Esophagus muscularis mucosa (tissue), 4 donors: ENCODE measurements at regions not wholly inside any gene's neighbourhood (a gene's known extent, or its start where the extent isn't known, plus 50 kb on each side); places are given as distances from the start of the nearest gene placed in this dataset.

Experiments used
- DNase-seq: peaks from one replicate; pipeline ENCODE4 v3.0.0-alpha.2; 2017; ENCODE audit errors: extremely low spot score
- H3K27ac ChIP-seq, 4 donors: fragments of 200-600 bp; sonication (generic); replicated peaks in 1 of 4; 1 replicate in 3 of 4; 2 replicates in 1 of 4; pipeline ENCODE4 v1.5.1; 2016 to 2019; ENCODE audit warnings: mild to moderate bottlenecking in 1 of 4
- H3K27me3 ChIP-seq, 4 donors: fragments of 200-600 bp; sonication (generic); one replicate each; pipeline versions ENCODE4 v1.5.1 to v1.6.0; 2016 to 2019
- H3K36me3 ChIP-seq, 4 donors: fragments of 200-600 bp; sonication (generic); one replicate each; pipeline ENCODE4 v1.5.1; 2016 to 2019
- H3K4me1 ChIP-seq, 4 donors: fragments of 200-600 bp; sonication (generic); one replicate each; pipeline ENCODE4 v1.5.1; 2016 to 2019
- H3K4me3 ChIP-seq, 4 donors: fragments of 200-600 bp; sonication (generic); 1 replicate in 2 of 4; 2 replicates in 2 of 4; pipeline ENCODE4 v1.5.1; 2016 to 2019; ENCODE audit warnings: mild to moderate bottlenecking in 4 of 4, moderate library complexity in 1 of 4
- H3K9me3 ChIP-seq, 4 donors: fragments of 200-600 bp; sonication (generic); 1 replicate in 3 of 4; 2 replicates in 1 of 4; pipeline ENCODE4 v1.5.1; 2016 to 2019
- EP300 ChIP-seq: sonication (generic); formaldehyde crosslinking; IDR thresholded peaks from one replicate; pipeline ENCODE4 v1.6.1; 2017; ENCODE audit warnings: antibody characterized with exemption
- POLR2A ChIP-seq: fragments of 450-650 bp; IDR thresholded peaks from one replicate; pipeline ENCODE4 v1.6.1; 2017; ENCODE audit warnings: antibody characterized with exemption, moderate library complexity, mild to moderate bottlenecking, low read depth
- POLR2AphosphoS5 ChIP-seq, 2 donors: sonication (generic); formaldehyde crosslinking; IDR thresholded peaks; one replicate each; pipeline ENCODE4 v1.6.1; 2017; ENCODE audit warnings: antibody characterized with exemption in 2 of 2
- WGBS: methylation state at CpG from one replicate; pipeline ENCODE4 v1.1.5; 2018; 5-methylcytosine and 5-hydroxymethylcytosine counted together
- intact Hi-C: fragments of 100-400 bp; cut with DNase I; formaldehyde crosslinking; loops from one replicate; pipeline ENCODE4 v1.15.1; 2023
- TF ChIP-seq, protein P1 (sequence below), 3 experiments: fragments of 200-600 bp in 2 of 3; fragments of 450-650 bp in 1 of 3; sonication (generic) in 2 of 3; IDR thresholded peaks; one replicate each; pipeline ENCODE4 v1.5.1; 2017 to 2019; ENCODE audit warnings: antibody characterized with exemption in 3 of 3, mild to moderate bottlenecking in 2 of 3, moderate library complexity in 1 of 3

DNA sequence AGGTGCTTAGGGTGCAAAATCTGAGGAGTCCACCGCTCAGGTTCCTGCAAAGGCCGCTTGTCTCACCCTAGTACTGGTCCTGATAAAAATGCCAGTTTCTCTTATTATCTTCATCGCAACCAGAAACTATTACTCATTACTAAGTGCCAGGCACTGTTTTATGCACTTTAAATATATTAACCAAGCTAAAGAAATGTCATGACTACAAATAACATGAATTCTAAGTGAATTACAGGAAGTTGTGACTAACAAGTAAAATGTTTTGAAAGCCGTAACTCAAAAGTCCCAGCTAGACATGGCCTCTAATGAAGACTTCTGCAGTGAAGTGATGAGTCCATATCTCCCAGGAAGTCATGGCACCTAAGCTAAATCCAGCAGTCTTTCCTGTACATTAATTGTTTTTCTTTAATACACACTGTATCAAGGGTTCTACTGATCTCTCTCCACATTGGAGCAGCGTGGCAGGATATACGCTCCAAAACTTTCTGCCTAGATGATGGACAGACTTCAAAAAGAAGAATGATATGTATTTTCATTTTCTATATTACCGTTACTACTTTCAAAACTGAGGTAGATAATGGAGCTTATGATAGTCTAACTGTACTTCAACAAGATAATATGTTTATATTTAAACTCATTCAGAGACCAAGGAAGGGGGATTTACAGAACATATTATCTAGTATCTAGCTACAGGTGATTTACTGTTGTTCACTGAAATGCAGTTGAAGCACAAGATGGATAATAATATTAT, 117.3 kb upstream of the ARID2 start:
- intact Hi-C loops, result no loop called here
- H3K36me3 ChIP-seq, result no peaks in the 10 kb centered on the region
- DNase-seq, result no peak
- TF ChIP-seq, protein P1, sequence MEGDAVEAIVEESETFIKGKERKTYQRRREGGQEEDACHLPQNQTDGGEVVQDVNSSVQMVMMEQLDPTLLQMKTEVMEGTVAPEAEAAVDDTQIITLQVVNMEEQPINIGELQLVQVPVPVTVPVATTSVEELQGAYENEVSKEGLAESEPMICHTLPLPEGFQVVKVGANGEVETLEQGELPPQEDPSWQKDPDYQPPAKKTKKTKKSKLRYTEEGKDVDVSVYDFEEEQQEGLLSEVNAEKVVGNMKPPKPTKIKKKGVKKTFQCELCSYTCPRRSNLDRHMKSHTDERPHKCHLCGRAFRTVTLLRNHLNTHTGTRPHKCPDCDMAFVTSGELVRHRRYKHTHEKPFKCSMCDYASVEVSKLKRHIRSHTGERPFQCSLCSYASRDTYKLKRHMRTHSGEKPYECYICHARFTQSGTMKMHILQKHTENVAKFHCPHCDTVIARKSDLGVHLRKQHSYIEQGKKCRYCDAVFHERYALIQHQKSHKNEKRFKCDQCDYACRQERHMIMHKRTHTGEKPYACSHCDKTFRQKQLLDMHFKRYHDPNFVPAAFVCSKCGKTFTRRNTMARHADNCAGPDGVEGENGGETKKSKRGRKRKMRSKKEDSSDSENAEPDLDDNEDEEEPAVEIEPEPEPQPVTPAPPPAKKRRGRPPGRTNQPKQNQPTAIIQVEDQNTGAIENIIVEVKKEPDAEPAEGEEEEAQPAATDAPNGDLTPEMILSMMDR (IDR thresholded peaks at IDR 0.05), result no peak
- no peak for TF ChIP-seq POLR2A
- TF ChIP-seq EP300, result no peak
- no peak for TF ChIP-seq POLR2AphosphoS5 (IDR thresholded peaks at IDR 0.05)
- H3K27ac ChIP-seq, result no peak overlapping the region
- 94% methylated on average over 7 of the region's 7 CpGs for WGBS
- H3K9me3 ChIP-seq, result no peaks in the 10 kb centered on the region
- H3K4me1 ChIP-seq, result peaks cover 0 to 7% (median 7%) of the 10 kb centered on the region in 4 donors
- H3K27me3 ChIP-seq, result no peaks in the 10 kb centered on the region
- H3K4me3 ChIP-seq, result no peak overlapping the region

GRCh38 chr12:45613296-45613695, 116.2 kb upstream of the ARID2 start:
- no peak for DNase-seq
- WGBS, result 90% methylated on average over 3 of the region's 3 CpGs
- no peaks in the 10 kb centered on the region for H3K36me3 ChIP-seq
- H3K4me3 ChIP-seq, result no peak overlapping the region
- peaks cover 0 to 7% (median 7%) of the 10 kb centered on the region in 4 donors for H3K4me1 ChIP-seq
- H3K9me3 ChIP-seq, result no peaks in the 10 kb centered on the region
- H3K27ac ChIP-seq, result no peak overlapping the region
- TF ChIP-seq EP300, result no peak
- no peak for TF ChIP-seq POLR2A
- TF ChIP-seq, protein P1 (IDR thresholded peaks at IDR 0.05), result no peak
- no peak for TF ChIP-seq POLR2AphosphoS5 (IDR thresholded peaks at IDR 0.05)
- no peaks in the 10 kb centered on the region for H3K27me3 ChIP-seq
- intact Hi-C loops, result no loop called here

DNA sequence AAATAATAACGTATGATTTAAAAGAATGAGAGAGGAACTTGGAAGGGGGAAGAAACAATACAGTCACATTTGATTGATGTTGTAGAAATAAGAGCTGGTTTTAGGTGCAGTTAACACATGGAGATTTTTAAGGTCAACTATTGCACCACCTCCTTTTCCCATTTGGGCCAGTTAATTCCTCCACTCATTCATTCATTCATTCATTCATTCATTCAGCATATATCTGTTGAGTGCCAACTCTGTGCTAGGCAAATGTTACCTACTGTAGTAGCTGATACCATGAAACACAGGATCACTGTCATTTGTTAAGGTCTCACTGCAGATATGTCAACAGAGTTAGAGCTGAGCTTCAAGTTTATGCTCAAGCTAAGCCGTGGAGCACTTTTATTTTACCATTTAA, 115.7 kb upstream of the ARID2 start:
- intact Hi-C loops, result no loop called here
- peaks cover 0 to 7% (median 7%) of the 10 kb centered on the region in 4 donors for H3K4me1 ChIP-seq
- no peaks in the 10 kb centered on the region for H3K9me3 ChIP-seq
- no peak for TF ChIP-seq POLR2AphosphoS5 (IDR thresholded peaks at IDR 0.05)
- no peak for TF ChIP-seq POLR2A
- no peak for TF ChIP-seq EP300
- TF ChIP-seq, protein P1 (IDR thresholded peaks at IDR 0.05), result no peak
- DNase-seq, result no peak
- H3K4me3 ChIP-seq, result no peak overlapping the region
- 69% methylated on average over 2 of the region's 2 CpGs for WGBS
- no peaks in the 10 kb centered on the region for H3K36me3 ChIP-seq
- H3K27me3 ChIP-seq, result no peaks in the 10 kb centered on the region
- no peak overlapping the region for H3K27ac ChIP-seq

GRCh38 chr12:45615268-45615667, 114.2 kb upstream of the ARID2 start:
- Histone ChIP-seq H3K36me3 (no peaks in the 10 kb centered on the region), H3K4me1 (peaks cover 0 to 7% (median 7%) of the 10 kb centered on the region in 4 donors), H3K4me3 (no peak overlapping the region), H3K27ac (no peak overlapping the region), H3K27me3 (no peaks in the 10 kb centered on the region), H3K9me3 (no peaks in the 10 kb centered on the region)
- 16% methylated on average over 1 of the region's 1 CpG for WGBS
- DNase-seq, result no peak
- intact Hi-C loops, result no loop called here
- TF ChIP-seq, protein P1 (IDR thresholded peaks at IDR 0.05), result no peak
- TF ChIP-seq EP300 (no peak), POLR2AphosphoS5 (IDR thresholded peaks at IDR 0.05) (no peak), POLR2A (no peak)

DNA sequence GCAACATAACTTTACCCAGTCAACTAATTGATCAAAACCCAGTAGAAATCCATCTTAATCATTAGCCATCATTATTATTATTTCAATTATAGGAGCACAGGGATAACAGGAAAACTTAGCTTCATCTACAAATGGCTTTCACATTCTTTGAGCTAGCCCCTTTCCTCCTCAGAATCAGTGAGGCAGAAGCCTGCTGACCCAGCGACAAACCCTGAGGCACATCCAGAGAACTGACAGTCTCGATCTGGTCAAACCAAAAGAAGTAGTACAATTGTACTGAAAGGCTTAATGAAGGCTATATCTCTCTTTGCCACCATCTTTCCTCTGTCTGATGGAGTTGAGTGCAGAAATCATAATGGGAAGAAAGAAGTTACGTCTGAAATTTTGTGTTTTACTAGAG, 109.8 kb upstream of the ARID2 start:
- no peaks in the 10 kb centered on the region for H3K9me3 ChIP-seq
- no peaks in the 10 kb centered on the region for H3K4me1 ChIP-seq
- no peaks in the 10 kb centered on the region for H3K36me3 ChIP-seq
- TF ChIP-seq EP300 (no peak), POLR2A (no peak), POLR2AphosphoS5 (IDR thresholded peaks at IDR 0.05) (no peak)
- TF ChIP-seq, protein P1 (IDR thresholded peaks at IDR 0.05), result no peak
- no peak overlapping the region for H3K4me3 ChIP-seq
- intact Hi-C loops, result no loop called here
- DNase-seq, result no peak
- H3K27me3 ChIP-seq, result no peaks in the 10 kb centered on the region
- H3K27ac ChIP-seq, result no peak overlapping the region
- WGBS, result 94% methylated on average over 3 of the region's 3 CpGs
